ENCODE measurements at regions not wholly inside any gene's neighbourhood (a gene's known extent, or its start where the extent isn't known, plus 50 kb on each side); places are given as distances from the start of the nearest gene placed in this dataset.

GRCh38 chr18:42392926-42393325 is 437.9 kb downstream of the PIK3C3 start:
- DNase-seq (ENCODE audit: low read depth in 1 of 2, low spot score in 1 of 2) (no peak), FAIRE-seq (no peak), ATAC-seq (no peak)
- Histone ChIP-seq H3K4me2 (no peak overlapping the region), H3K9me3 (no peaks in the 10 kb centered on the region), H3K4me1 (no peaks in the 10 kb centered on the region), H3K4me3 (no peak overlapping the region), H3K27ac (no peak overlapping the region)
- ChIA-PET POLR2A (no interaction called here), CTCF (no interaction called here)
- TF ChIP-seq CTCF (IDR thresholded peaks at IDR 0.05) (no peak), EHF (CRISPR knock-in tag; IDR thresholded peaks at IDR 0.05) (no peak), HOXB5 (CRISPR knock-in tag; IDR thresholded peaks at IDR 0.05) (no peak), ZC3H11A (IDR thresholded peaks at IDR 0.05) (no peak), FOSB (CRISPR knock-in tag; IDR thresholded peaks at IDR 0.05) (no peak), HEYL (CRISPR knock-in tag; IDR thresholded peaks at IDR 0.05) (no peak), E2F6 (IDR thresholded peaks at IDR 0.05; ENCODE audit: borderline replicate concordance, low read depth) (no peak), PHF8 (IDR thresholded peaks at IDR 0.05; ENCODE audit: borderline replicate concordance, low read depth) (no peak)
- WGBS (ENCODE audit: missing lambda C conversion rate), result 18% methylated on average over 3 of the region's 3 CpGs

- FAIRE-seq, result no peak
- ATAC-seq, result no peak
- Histone ChIP-seq H3K4me2 (no peak overlapping the region), H3K4me1 (no peaks in the 10 kb centered on the region), H3K9me3 (no peaks in the 10 kb centered on the region), H3K4me3 (no peak overlapping the region), H3K27ac (no peak overlapping the region)
- TF ChIP-seq ELK1 (IDR thresholded peaks at IDR 0.05; ENCODE audit: low read depth, low read length), result no peak
- no peak for TF ChIP-seq REST (IDR thresholded peaks at IDR 0.05)
- TF ChIP-seq FOSL2 (IDR thresholded peaks at IDR 0.05), result no peak
- TF ChIP-seq FOSL2 (CRISPR knock-in tag; IDR thresholded peaks at IDR 0.05), result no peak
- no peak for TF ChIP-seq TP53 (CRISPR knock-in tag; IDR thresholded peaks at IDR 0.05)
- no peak for TF ChIP-seq NPAS2 (CRISPR knock-in tag; IDR thresholded peaks at IDR 0.05; ENCODE audit: borderline replicate concordance)
- TF ChIP-seq KDM5A (IDR thresholded peaks at IDR 0.05), result no peak
- TF ChIP-seq ZC3H11A (IDR thresholded peaks at IDR 0.05), result no peak
- no peak for TF ChIP-seq FOXS1 (CRISPR knock-in tag; IDR thresholded peaks at IDR 0.05)
- no peak for TF ChIP-seq RNF2 (IDR thresholded peaks at IDR 0.05; ENCODE audit: borderline replicate concordance, low read depth)
- no peak for TF ChIP-seq KDM1A (IDR thresholded peaks at IDR 0.05; ENCODE audit: low read depth)
- TF ChIP-seq CBX8 (IDR thresholded peaks at IDR 0.05), result no peak
- no peak for TF ChIP-seq JUNB (IDR thresholded peaks at IDR 0.05)
- TF ChIP-seq ESRRA (IDR thresholded peaks at IDR 0.05; ENCODE audit: borderline replicate concordance, low read length), result no peak
- TF ChIP-seq HMGXB4 (CRISPR knock-in tag; IDR thresholded peaks at IDR 0.05; ENCODE audit: borderline replicate concordance), result no peak
- TF ChIP-seq EP300 (IDR thresholded peaks at IDR 0.05), result no peak
- ChIA-PET POLR2A (no interaction called here), CTCF (no interaction called here)
- no peak for DNase-seq (ENCODE audit: low read depth in 1 of 2, low spot score in 1 of 2)
These were observed 439.2 kb downstream of the PIK3C3 start for GRCh38 chr18:42394238-42394637.
